MG63 (cell line): ENCODE measurements at regions not wholly inside any gene's neighbourhood (a gene's known extent, or its start where the extent isn't known, plus 50 kb on each side); places are given as distances from the start of the nearest gene placed in this dataset.
A peak's percentile ranks its signal among the peaks of the same experiment; 100 is the strongest.
"Not testable (repeated sequence)": the region's sequence is repeated elsewhere in the genome, so short reads cannot be mapped to it uniquely, and the experiment has no call there.

ENCODE experiments used
- DNase-seq: peaks from one replicate; pipeline ENCODE4 v3.0.0-alpha.2; 2020
- H3K27me3 ChIP-seq: fragments of 250-450 bp; sonication (Bioruptor Pico); 2 replicates; pipeline ENCODE4 v1.5.1; 2020; ENCODE audit warnings: mild to moderate bottlenecking, moderate library complexity
- H3K36me3 ChIP-seq: fragments of 250-450 bp; sonication (Bioruptor Pico); 2 replicates; pipeline ENCODE4 v1.5.1; 2020; ENCODE audit warnings: mild to moderate bottlenecking, moderate library complexity
- H3K4me3 ChIP-seq: fragments of 250-450 bp; sonication (Bioruptor Pico); 2 replicates; pipeline ENCODE4 v1.5.1; 2020; ENCODE audit warnings: mild to moderate bottlenecking, moderate library complexity
- H3K9me3 ChIP-seq: fragments of 250-450 bp; sonication (Bioruptor Pico); 2 replicates; pipeline ENCODE4 v1.5.1; 2020; ENCODE audit warnings: mild to moderate bottlenecking, moderate library complexity

DNA sequence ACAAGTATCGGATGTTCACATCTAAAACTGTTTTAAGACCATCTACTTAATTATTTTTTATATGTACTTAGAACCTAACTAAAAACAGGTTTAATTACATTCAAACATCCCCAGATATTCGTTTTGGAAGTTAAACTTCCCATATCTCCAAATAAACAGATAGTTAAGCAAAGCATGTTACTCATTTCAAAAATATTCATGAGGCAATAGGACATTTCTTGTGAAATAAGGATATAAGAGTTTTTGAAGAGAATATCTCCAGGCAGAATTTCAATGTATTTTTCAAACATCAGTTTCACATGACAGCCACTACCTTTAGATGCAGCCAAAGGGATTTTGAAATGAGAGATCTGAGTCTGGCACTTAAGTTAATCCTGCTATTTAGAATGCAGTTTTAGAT lies 697.5 kb downstream of the SLITRK1 start:
- Histone ChIP-seq H3K4me3 (no peak overlapping the region), H3K36me3 (no peaks in the 10 kb centered on the region), H3K9me3 (peaks cover 16% of the 10 kb centered on the region), H3K27me3 (no peaks in the 10 kb centered on the region)
- no peak for DNase-seq

DNA sequence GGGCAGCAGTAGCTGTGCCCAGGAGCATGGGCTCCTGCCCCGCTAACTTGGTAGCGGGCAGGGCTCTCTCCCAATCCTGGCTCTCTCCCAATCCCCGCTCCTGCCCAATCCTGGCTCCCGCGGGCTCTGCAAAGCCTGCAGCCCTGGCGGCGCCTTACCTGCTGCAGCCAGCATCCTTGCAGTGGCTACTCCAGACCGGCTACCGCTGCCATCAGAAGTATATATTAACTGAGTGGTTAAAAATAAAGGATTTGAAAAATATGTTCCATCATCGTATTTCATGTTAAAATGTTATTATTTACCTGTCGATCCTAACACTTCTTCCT lies 698.2 kb downstream of the SLITRK1 start:
- H3K27me3 ChIP-seq, result no peaks in the 10 kb centered on the region
- no peaks in the 10 kb centered on the region for H3K36me3 ChIP-seq
- DNase-seq, result no peak
- peaks cover 16% of the 10 kb centered on the region for H3K9me3 ChIP-seq
- H3K4me3 ChIP-seq, result no peak overlapping the region

DNA sequence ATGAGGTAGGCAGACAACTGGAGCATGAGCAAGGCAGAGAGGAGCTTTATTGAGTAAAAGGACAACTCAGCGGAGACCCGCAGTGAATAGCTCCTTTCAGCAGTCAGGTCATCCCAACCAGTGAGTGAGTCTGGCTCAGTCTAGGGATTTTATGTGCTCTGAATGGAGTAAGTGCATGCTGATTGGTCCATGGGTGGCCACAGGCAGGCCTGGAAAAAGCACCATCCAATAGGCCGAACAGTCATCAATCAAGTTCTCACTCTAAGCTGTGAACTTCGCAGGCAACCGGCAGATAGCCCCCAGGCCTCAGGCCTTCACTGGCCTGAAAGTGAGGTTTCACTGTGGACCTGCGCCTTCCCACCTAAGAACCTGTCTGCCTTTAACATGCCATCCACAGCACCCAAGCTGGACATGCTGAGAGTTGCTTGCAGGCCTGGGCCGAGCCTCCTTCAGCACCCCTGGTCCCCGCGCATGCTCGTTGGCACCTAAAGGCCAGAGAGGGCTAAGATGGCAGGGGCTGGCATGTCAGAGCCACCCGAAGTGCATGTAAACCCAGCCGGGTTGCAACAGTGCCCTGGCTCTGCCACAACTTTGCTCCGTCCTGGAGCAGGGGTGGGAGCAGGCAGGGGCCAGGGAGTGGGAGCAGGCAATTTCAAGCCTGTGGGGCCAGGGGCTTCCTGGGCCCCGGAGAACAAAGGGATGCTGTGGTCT lies 698.7 kb downstream of the SLITRK1 start:
- Histone ChIP-seq H3K36me3 (no peaks in the 10 kb centered on the region), H3K27me3 (no peaks in the 10 kb centered on the region), H3K4me3 (no peak overlapping the region), H3K9me3 (peaks cover 16% of the 10 kb centered on the region)
- DNase-seq, result no peak

DNA sequence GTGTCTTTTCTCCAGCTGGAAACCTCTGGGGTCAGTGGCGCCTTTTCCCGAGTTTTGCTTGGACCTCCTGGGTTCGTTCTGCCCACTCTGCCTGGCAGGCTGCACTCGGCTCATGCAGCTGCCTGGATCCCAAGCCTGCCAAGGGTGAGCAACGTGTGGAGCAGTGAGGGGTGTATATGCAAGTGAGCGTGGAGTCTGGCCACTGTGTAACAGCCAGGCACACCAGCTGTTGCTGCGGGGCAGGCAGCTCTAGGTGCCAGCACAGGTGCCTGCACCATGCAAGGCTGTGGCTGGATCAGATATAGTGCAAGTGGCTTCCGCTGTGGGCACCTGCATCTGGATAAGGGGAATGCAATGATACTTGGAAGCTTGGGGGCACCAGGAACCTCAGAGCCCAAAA lies 699.4 kb downstream of the SLITRK1 start:
- H3K27me3 ChIP-seq, result no peaks in the 10 kb centered on the region

DNA sequence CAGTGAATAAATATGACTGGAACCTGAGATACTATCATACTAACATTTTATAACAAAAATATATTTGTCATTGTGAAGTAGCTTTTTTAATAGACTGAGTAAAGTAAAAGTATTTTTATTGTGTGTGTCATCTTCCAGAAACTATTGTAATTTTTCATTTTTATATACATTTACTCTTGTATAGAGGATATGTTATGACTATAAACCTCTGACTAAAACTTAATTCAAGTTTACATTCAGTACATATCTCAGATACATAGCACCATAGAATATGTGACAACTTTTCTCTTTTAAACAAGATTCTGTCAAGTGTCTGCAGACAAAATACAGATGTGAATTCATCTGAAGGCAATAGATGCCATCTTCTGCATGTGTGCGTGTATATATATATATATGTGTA lies 704.3 kb downstream of the SLITRK1 start:
- no peaks in the 10 kb centered on the region for H3K36me3 ChIP-seq
- H3K4me3 ChIP-seq, result no peak overlapping the region
- no peak for DNase-seq
- H3K9me3 ChIP-seq, result no peaks in the 10 kb centered on the region
- H3K27me3 ChIP-seq, result no peaks in the 10 kb centered on the region

More for the DNA sequence above, 699.4 kb downstream of the SLITRK1 start:
- H3K4me3 ChIP-seq, result no peak overlapping the region
- peaks cover 16% of the 10 kb centered on the region for H3K9me3 ChIP-seq
- H3K36me3 ChIP-seq, result no peaks in the 10 kb centered on the region
- no peak for DNase-seq

DNA sequence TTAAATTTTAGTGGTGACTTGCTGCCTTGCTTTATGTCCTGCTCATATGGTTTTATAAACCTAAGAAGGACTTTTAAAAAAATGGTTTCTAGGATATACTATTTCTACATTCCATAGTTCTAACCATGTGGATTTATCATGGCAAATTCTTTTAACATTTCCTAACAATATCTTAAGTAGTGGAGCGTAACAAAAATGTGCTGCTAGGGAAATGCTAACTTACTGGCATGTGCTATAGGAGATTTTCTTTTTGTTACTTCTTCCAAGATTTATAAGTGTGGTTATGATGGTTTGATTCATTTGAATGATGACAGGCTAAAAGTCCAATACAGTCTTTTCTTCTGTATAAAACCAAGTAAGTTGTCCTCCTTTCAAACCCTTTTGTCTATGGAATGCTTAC lies 713.7 kb downstream of the SLITRK1 start:
- DNase-seq, result no peak
- no peaks in the 10 kb centered on the region for H3K9me3 ChIP-seq
- H3K4me3 ChIP-seq, result no peak overlapping the region
- H3K27me3 ChIP-seq, result no peaks in the 10 kb centered on the region
- no peaks in the 10 kb centered on the region for H3K36me3 ChIP-seq

DNA sequence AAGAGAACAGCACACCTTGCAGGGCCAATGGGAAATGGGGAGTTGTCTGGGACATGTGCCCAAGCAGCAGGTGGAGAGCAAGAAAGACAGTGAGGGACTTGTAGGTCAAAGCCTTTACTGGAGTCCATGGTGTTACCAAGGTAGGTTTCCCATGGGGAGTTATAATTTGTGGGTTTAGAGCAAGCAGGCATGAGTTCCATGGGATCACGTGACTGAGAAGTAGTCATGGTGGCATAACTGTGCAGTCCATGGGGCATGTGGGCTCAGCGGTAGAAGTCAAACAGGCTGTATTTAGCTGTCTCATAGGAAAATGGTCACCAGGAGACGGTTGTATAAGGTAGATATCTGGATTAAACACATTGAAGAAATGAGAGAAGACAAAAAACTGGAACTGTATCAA lies 715.1 kb downstream of the SLITRK1 start:
- DNase-seq, result no peak
- Histone ChIP-seq H3K36me3 (no peaks in the 10 kb centered on the region), H3K27me3 (no peaks in the 10 kb centered on the region), H3K4me3 (no peak overlapping the region), H3K9me3 (no peaks in the 10 kb centered on the region)

DNA sequence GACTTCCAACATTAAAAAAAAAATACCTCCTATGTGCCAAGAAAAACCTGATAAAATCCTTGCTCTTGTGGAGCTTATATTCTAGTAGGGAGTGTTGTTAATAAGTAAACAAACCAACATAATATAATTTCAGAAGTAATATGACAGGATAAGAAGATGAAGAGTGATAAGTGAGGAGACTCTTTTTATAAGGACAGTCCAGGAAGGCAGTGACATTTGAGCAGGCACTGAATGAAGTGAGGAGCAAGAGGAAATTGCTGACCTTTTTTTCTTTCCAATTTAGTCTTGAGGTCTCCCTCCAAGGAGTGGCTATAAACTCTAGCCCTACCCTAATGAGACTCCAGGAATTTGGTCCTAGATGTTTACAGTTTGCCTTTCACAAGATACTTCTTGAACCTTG lies 715.7 kb downstream of the SLITRK1 start:
- Histone ChIP-seq H3K27me3 (no peaks in the 10 kb centered on the region), H3K9me3 (no peaks in the 10 kb centered on the region), H3K36me3 (no peaks in the 10 kb centered on the region), H3K4me3 (no peak overlapping the region)
- DNase-seq, result no peak

DNA sequence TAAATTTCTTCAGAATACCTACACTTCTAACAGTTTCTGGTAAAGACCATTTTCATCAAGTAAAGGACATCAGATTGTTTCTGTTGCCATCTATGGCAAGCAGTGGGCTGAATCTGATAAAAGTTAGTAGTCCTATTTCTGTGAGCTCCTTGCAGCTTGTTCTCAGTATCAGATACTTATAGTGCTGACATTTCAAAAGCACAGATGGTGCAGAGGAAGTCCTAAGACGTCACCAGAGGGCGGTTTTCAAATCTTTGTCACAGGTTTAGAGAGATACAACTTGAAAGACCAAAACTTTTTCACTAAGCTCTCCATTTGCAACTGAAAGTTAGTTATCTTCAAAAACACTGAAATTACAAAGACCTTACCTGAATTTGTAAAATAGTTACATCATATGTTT lies 719.8 kb downstream of the SLITRK1 start:
- Histone ChIP-seq H3K36me3 (no peaks in the 10 kb centered on the region), H3K27me3 (no peaks in the 10 kb centered on the region), H3K4me3 (no peak overlapping the region), H3K9me3 (0 out of 2 replicates have a peak, but pooled peaks cover 2% of the 10 kb centered on the region)
- no peak for DNase-seq

DNA sequence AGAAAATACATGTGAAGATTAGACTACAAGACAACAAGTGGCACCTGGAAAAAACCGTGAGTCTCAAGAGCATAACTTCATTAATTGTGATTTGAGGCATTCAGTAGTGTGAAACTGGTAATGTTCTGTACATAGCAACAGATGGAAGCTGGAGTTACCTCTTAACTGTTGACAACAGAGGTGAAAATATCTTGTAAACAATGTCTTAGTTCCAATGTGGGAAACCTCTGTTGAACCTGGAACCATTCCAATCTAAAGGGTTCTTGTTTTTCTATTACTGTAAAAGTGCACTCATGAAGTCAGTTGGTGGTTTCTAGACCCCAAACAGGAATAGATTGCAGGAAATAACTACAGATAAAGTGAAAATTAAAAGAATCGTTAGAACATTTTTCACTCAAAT lies 728.4 kb downstream of the SLITRK1 start:
- Histone ChIP-seq H3K36me3 (no peaks in the 10 kb centered on the region), H3K9me3 (no peaks in the 10 kb centered on the region), H3K4me3 (no peak overlapping the region), H3K27me3 (no peaks in the 10 kb centered on the region)
- no peak for DNase-seq

DNA sequence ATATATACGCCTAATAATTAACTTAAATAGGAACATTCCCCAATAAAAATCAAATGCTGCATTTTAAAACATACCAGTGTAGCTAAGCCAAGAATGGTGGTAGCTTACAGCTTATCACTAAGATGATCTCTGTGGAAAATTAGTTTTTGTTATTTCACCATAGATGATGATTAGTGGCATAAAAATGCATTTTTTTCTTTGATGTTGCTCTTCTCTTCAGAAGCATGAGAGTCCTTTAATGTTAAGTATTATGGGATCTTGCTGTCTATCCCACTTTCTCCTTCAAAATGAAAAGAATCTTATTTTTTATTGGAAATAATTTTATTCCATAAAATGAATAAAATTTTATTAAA lies 731.0 kb downstream of the SLITRK1 start:
- H3K4me3 ChIP-seq, result no peak overlapping the region
- DNase-seq, result no peak
- H3K9me3 ChIP-seq, result no peaks in the 10 kb centered on the region
- H3K36me3 ChIP-seq, result no peaks in the 10 kb centered on the region
- H3K27me3 ChIP-seq, result no peaks in the 10 kb centered on the region

DNA sequence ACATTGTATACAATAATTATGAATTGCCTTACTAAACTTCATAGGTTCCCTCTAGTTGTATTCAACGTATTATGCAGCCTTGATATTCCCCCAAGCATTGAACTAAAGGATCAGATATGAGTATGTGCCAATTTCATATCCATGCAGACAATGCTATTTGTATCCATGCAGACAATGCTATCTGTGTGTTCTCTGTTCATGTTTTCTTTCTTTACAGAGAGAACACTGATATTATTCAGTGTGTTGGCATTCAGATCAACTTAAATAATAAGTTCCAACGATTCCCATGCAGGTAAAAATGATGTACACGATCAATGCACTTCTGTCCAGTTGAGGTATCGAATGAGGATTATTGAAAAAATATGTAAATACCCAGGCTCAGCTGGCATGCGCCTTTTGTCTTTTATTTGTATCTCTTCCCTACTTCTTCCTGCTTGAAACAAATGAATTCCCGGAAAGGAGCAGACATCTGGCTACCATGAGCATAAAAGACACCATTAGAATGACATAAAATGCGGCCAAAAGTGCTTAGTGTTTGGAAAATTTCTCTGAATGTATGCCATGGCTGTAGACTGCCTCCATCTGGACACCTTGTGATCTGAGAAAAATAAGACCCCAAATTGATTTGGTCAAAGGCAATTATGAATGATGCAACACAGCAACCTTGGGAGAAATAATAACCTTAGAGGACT lies 731.5 kb downstream of the SLITRK1 start:
- Histone ChIP-seq H3K4me3 (no peak overlapping the region), H3K27me3 (no peaks in the 10 kb centered on the region), H3K36me3 (no peaks in the 10 kb centered on the region), H3K9me3 (no peaks in the 10 kb centered on the region)
- no peak for DNase-seq

DNA sequence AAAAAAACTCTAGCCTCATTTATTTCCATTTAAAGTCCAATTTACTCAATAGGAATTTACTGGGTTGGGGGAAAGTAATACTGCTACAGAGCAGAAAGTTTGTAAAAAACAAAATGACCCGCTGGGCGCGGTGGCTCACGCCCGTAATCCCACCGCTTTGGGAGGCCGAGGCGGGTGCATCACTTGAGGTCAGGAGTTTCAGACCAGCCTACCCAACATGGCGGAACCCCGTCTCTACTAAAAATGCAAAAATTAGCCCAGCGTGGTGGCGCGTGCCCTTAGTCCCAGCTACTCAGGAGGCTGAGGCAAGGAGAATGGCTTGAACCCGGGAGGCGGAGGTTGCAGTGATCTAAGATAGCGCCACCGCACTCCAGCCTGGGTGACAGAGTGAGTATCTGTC lies 745.6 kb downstream of the SLITRK1 start:
- Histone ChIP-seq H3K36me3 (no peaks in the 10 kb centered on the region), H3K4me3 (no peak overlapping the region), H3K9me3 (peaks cover 2% of the 10 kb centered on the region; the same call in 1 of the 2 replicates), H3K27me3 (no peaks in the 10 kb centered on the region)
- DNase-seq, result no peak

DNA sequence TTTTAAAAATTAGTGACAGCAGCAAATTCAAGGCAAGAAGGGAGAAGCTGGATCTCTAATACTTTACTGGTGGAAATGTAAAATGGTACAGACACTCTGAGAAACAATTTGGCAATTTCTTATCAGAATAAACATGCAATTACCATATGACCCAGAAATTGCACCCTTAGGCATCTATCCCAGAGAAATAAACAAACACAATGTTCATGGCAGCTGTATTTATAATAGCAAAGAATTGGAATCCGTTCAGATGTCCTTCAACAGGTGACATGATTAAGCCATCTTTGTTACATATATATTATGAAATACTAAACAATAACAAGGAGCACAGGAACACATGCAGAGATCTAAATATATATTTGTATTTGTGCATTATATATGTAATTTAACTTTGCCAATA lies 756.5 kb downstream of the SLITRK1 start:
- DNase-seq, result no peak
- Histone ChIP-seq H3K4me3 (no peak overlapping the region), H3K36me3 (no peaks in the 10 kb centered on the region), H3K27me3 (no peaks in the 10 kb centered on the region), H3K9me3 (no peaks in the 10 kb centered on the region)

DNA sequence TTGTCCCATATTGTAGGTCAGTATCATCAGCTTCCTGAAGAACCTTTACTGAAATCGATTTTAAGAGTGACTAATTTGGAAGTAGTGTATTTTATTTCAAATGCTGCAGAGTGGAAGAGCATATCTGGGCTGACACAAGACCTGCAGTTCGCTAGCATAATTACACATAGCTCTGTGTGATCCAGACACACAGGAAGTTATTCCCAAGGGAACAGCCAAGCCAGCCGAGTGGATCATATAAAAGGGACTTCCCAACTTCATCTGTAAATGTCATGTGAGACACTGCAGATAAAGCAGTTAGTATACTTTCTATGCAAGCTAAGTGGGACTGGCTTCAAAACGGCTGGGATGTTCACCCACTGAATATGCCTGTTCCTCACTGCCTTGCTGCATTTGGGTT lies 760.4 kb downstream of the SLITRK1 start:
- Histone ChIP-seq H3K9me3 (no peaks in the 10 kb centered on the region), H3K36me3 (no peaks in the 10 kb centered on the region), H3K4me3 (no peak overlapping the region), H3K27me3 (no peaks in the 10 kb centered on the region)
- DNase-seq, result no peak

DNA sequence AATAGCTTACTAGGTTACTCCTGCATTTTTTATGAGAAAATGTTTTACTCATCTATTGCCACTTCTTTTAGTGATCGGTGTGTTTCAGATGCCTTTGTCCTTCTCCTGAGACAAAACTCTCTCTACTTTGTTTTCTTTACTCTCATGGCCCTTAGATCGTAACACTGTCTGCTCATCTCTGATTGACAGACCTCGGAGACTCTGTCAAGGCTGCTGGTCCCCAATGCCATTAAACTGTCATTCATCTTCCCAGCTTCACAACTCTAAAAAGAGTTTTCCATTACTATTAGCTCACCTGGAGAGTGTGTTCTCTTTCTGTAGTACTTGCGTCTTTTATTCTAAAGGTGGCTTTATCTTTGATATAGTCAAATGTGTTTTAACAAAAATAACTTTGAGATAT lies 765.2 kb downstream of the SLITRK1 start:
- no peaks in the 10 kb centered on the region for H3K36me3 ChIP-seq
- H3K4me3 ChIP-seq, result no peak overlapping the region
- no peak for DNase-seq
- no peaks in the 10 kb centered on the region for H3K9me3 ChIP-seq
- H3K27me3 ChIP-seq, result no peaks in the 10 kb centered on the region

DNA sequence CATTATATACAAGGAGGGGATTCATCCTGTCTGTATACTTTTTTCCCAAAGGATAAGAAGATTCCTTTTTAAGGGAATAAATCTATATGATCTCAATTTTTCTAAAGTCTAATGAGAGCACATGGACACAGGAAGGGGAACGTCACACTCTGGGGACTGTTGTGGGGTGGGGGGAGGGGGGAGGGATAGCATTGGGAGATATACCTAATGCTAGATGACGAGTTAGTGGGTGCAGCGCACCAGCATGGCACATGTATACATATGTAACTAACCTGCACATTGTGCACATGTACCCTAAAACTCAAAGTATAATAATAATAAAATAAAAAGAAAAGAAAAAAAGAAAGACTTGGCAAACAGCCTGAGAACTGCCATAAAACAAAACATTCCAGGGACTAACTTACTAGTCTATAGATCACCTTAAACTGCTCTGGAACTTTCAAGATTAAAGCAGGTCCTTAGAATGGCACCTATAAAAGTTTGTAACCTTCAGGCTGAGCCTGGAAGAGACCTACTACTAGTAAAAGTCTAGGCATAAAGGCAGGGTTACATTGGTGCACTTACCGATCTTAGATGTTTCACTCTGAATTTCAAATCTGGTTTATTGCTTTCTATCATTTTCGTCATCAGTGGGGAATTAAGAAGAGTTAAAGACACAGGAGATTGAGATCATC lies 780.6 kb downstream of the SLITRK1 start:
- H3K9me3 ChIP-seq, H3K36me3 ChIP-seq, H3K4me3 ChIP-seq, DNase-seq, H3K27me3 ChIP-seq: not testable (repeated sequence)

DNA sequence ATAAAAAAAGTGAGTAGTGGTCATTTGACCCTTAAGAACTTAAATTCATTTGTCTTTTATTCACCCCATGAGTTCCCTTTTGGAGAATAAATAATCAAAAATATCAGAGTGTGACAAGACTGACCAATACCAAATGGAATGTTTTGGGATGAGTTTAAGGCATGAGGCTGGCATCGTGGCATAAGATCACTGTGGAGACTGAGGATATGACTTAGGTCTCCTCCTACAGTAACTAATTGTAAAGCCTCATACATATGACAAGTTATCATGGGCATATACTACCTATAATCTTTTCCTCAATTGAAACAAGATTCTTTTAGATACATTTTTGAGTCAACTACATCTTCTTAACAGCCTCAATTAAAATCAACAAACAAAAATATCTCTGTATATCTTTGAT lies 782.0 kb downstream of the SLITRK1 start:
- H3K9me3 ChIP-seq, result no peaks in the 10 kb centered on the region
- peak; percentile 19 for DNase-seq
- H3K27me3 ChIP-seq, result no peaks in the 10 kb centered on the region
- H3K36me3 ChIP-seq, result no peaks in the 10 kb centered on the region; the same call in 1 of the 2 replicates
- no peak overlapping the region for H3K4me3 ChIP-seq
